Osteoblast (primary cell): ENCODE measurements at regions not wholly inside any gene's neighbourhood (a gene's known extent, or its start where the extent isn't known, plus 50 kb on each side); places are given as distances from the start of the nearest gene placed in this dataset.

Experiments
- DNase-seq: peaks from one replicate; pipeline ENCODE4 v3.0.0; 2011; ENCODE audit warnings: low spot score, mixed read lengths; ENCODE audit not compliant: insufficient read length; ENCODE audit errors: missing footprints
- H2AFZ ChIP-seq: 2 replicates; pipeline ENCODE4 v1.6.0; 2011; ENCODE audit warnings: mild to moderate bottlenecking, low read length
- H3K27ac ChIP-seq: 2 replicates; pipeline ENCODE4 v1.5.1; 2011; ENCODE audit warnings: mild to moderate bottlenecking, low read depth, low read length, moderate library complexity
- H3K27me3 ChIP-seq: 2 replicates; pipeline ENCODE4 v1.6.0; 2012; ENCODE audit warnings: mild to moderate bottlenecking, control low read depth, inconsistent platforms, low read length, moderate library complexity; ENCODE audit not compliant: insufficient read depth
- H3K36me3 ChIP-seq: 2 replicates; pipeline ENCODE4 v1.5.1; 2011; ENCODE audit warnings: mild to moderate bottlenecking, low read length, control low read depth, moderate library complexity; ENCODE audit not compliant: insufficient read depth
- H3K4me1 ChIP-seq: 2 replicates; pipeline ENCODE4 v1.5.1; 2011; ENCODE audit warnings: mild to moderate bottlenecking, low read length, control low read depth, moderate library complexity; ENCODE audit not compliant: insufficient read depth
- H3K4me2 ChIP-seq: 2 replicates; pipeline ENCODE4 v1.6.0; 2011; ENCODE audit warnings: mild to moderate bottlenecking, low read length; ENCODE audit not compliant: insufficient read depth
- H3K4me3 ChIP-seq: fragments of 200-600 bp; sonication (generic); 3 replicates; pipeline ENCODE4 v1.5.1; 2012; ENCODE audit warnings: mild to moderate bottlenecking, low read length, inconsistent platforms; ENCODE audit not compliant: insufficient read depth
- H3K79me2 ChIP-seq: 2 replicates; pipeline ENCODE4 v1.6.0; 2012; ENCODE audit warnings: mild to moderate bottlenecking, low read length, control low read depth, inconsistent platforms; ENCODE audit not compliant: insufficient read depth
- H3K9me3 ChIP-seq: 2 replicates; pipeline ENCODE4 v1.5.1; 2011; ENCODE audit warnings: low read depth, low read length, control low read depth
- H4K20me1 ChIP-seq: 2 replicates; pipeline ENCODE4 v1.6.0; 2012; ENCODE audit warnings: mild to moderate bottlenecking, low read length, control low read depth; ENCODE audit not compliant: insufficient read depth
- CTCF ChIP-seq: IDR thresholded peaks from 2 replicates; pipeline ENCODE4 v1.5.1; 2011; ENCODE audit warnings: mild to moderate bottlenecking, low read depth, low read length, moderate library complexity; ENCODE audit errors: extremely low read depth

- no peaks in the 10 kb centered on the region for H3K79me2 ChIP-seq
- TF ChIP-seq CTCF = no peak
- H3K4me3 ChIP-seq = no peak overlapping the region
Measured at GRCh38 chr20:3296261-3297078, 57.5 kb upstream of the SLC4A11 start.

More at GRCh38 chr20:3296261-3297078, 57.5 kb upstream of the SLC4A11 start:
- H2AFZ ChIP-seq = no peak overlapping the region
- no peak overlapping the region for H3K4me2 ChIP-seq
- no peak overlapping the region for H3K27ac ChIP-seq
- no peaks in the 10 kb centered on the region for H3K9me3 ChIP-seq
- H3K36me3 ChIP-seq = peaks cover 44% of the 10 kb centered on the region
- H4K20me1 ChIP-seq = no peaks in the 10 kb centered on the region
- DNase-seq = no peak
- H3K27me3 ChIP-seq = no peaks in the 10 kb centered on the region
- no peaks in the 10 kb centered on the region for H3K4me1 ChIP-seq
